ENCODE measurements at regions not wholly inside any gene's neighbourhood (a gene's known extent, or its start where the extent isn't known, plus 50 kb on each side); places are given as distances from the start of the nearest gene placed in this dataset.

- no peak for TF ChIP-seq CTCF (IDR thresholded peaks at IDR 0.05; ENCODE audit: insufficient read depth, low read length, missing control alignments)
- CTCF ChIA-PET, result no interaction called here
- no peak for DNase-seq (ENCODE audit: low read depth, low spot score)
- POLR2A ChIA-PET, result no interaction called here
- no peak overlapping the region for H3K4me3 ChIP-seq (ENCODE audit: low read depth, low read length)
These were observed 927.7 kb downstream of the FLRT2 start for GRCh38 chr14:86457481-86458135.

GRCh38 chr14:86450085-86450484 is 920.1 kb downstream of the FLRT2 start:
- TF ChIP-seq CTCF (IDR thresholded peaks at IDR 0.05; ENCODE audit: insufficient read depth, low read length, missing control alignments), result no peak
- ChIA-PET POLR2A (no interaction called here), CTCF (no interaction called here)
- DNase-seq (ENCODE audit: low read depth, low spot score), result peak; percentile 2
- H3K4me3 ChIP-seq (ENCODE audit: low read depth, low read length), result no peak overlapping the region

GRCh38 chr14:86442135-86442534 is 912.2 kb downstream of the FLRT2 start:
- H3K4me3 ChIP-seq (ENCODE audit: low read depth, low read length), result no peak overlapping the region
- no peak for DNase-seq (ENCODE audit: low read depth, low spot score)
- POLR2A ChIA-PET, result no interaction called here
- CTCF ChIA-PET, result no interaction called here
- TF ChIP-seq CTCF (IDR thresholded peaks at IDR 0.05; ENCODE audit: insufficient read depth, low read length, missing control alignments), result no peak

GRCh38 chr14:86430853-86431252 is 900.9 kb downstream of the FLRT2 start:
- ChIA-PET POLR2A (no interaction called here), CTCF (no interaction called here)
- DNase-seq (ENCODE audit: low read depth, low spot score), result no peak
- TF ChIP-seq CTCF (IDR thresholded peaks at IDR 0.05; ENCODE audit: insufficient read depth, low read length, missing control alignments), result no peak
- no peak overlapping the region for H3K4me3 ChIP-seq (ENCODE audit: low read depth, low read length)

GRCh38 chr14:86423214-86423613 is 893.3 kb downstream of the FLRT2 start:
- ChIA-PET POLR2A (no interaction called here), CTCF (no interaction called here)
- no peak overlapping the region for H3K4me3 ChIP-seq (ENCODE audit: low read depth, low read length)
- TF ChIP-seq CTCF (IDR thresholded peaks at IDR 0.05; ENCODE audit: insufficient read depth, low read length, missing control alignments), result no peak
- DNase-seq (ENCODE audit: low read depth, low spot score), result no peak

- TF ChIP-seq CTCF (IDR thresholded peaks at IDR 0.05; ENCODE audit: insufficient read depth, low read length, missing control alignments), result no peak
- no peak for DNase-seq (ENCODE audit: low read depth, low spot score)
- ChIA-PET CTCF (interaction anchor here (0.9 kb wide), 1 partner anchor 234 kb away, joined by 3 read pairs; no protein-coding TSS in a partner anchor), POLR2A (no interaction called here)
- no peak overlapping the region for H3K4me3 ChIP-seq (ENCODE audit: low read depth, low read length)
These were observed 890.2 kb downstream of the FLRT2 start for GRCh38 chr14:86420131-86420530.

All from AG04449 (cell line).